Astrocyte (in vitro differentiated cells and primary cell): ENCODE measurements at regions not wholly inside any gene's neighbourhood (a gene's known extent, or its start where the extent isn't known, plus 50 kb on each side); places are given as distances from the start of the nearest gene placed in this dataset.

Experiments
- DNase-seq: peaks from one replicate; pipeline ENCODE4 v3.0.0-alpha.2; 2010; ENCODE audit warnings: low read depth
- FAIRE-seq: peaks from 2 replicates; lab custom pipeline; 2011; peaks lifted over from hg19 to GRCh38; lab: Jason Lieb, UNC
- H2AFZ ChIP-seq: 2 replicates; pipeline ENCODE4 v1.6.0; 2012; ENCODE audit warnings: low read depth, low read length, inconsistent platforms
- H3K27ac ChIP-seq: 2 replicates; pipeline ENCODE4 v1.5.1; 2011; ENCODE audit warnings: low read depth, low read length, inconsistent platforms
- H3K27me3 ChIP-seq: 2 replicates; pipeline ENCODE4 v1.6.0; 2011; ENCODE audit warnings: low read length, inconsistent platforms; ENCODE audit not compliant: insufficient read depth
- H3K36me3 ChIP-seq: 2 replicates; pipeline ENCODE4 v1.5.1; 2011; ENCODE audit warnings: low read length, inconsistent platforms; ENCODE audit not compliant: insufficient read depth
- H3K4me1 ChIP-seq: 2 replicates; pipeline ENCODE4 v1.5.1; 2011; ENCODE audit warnings: low read length, inconsistent platforms; ENCODE audit not compliant: insufficient read depth
- H3K4me2 ChIP-seq: 2 replicates; pipeline ENCODE4 v1.6.0; 2012; ENCODE audit warnings: low read length, inconsistent platforms
- H3K4me3 ChIP-seq: 2 replicates; pipeline ENCODE4 v1.5.1; 2011; ENCODE audit warnings: low read depth, mild to moderate bottlenecking, low read length, inconsistent platforms; ENCODE audit not compliant: insufficient read depth
- H3K79me2 ChIP-seq: 2 replicates; pipeline ENCODE4 v1.6.0; 2012; ENCODE audit warnings: mild to moderate bottlenecking, low read length, inconsistent platforms; ENCODE audit not compliant: insufficient read depth
- H3K9ac ChIP-seq: 2 replicates; pipeline ENCODE4 v1.6.0; 2012; ENCODE audit warnings: mild to moderate bottlenecking, low read length, inconsistent platforms
- H3K9me3 ChIP-seq: 2 replicates; pipeline ENCODE4 v1.5.1; 2012; ENCODE audit warnings: low read depth, mild to moderate bottlenecking, low read length, inconsistent platforms; ENCODE audit not compliant: insufficient read depth
- H4K20me1 ChIP-seq: 2 replicates; pipeline ENCODE4 v1.6.0; 2012; ENCODE audit warnings: low read length, inconsistent platforms; ENCODE audit not compliant: insufficient read depth
- H3K27ac Mint-ChIP-seq: one replicate; pipeline ENCODE4 v1.8.0; 2021; ENCODE audit warnings: mild to moderate bottlenecking, mixed read lengths; ENCODE audit not compliant: unreplicated experiment
- H3K27me3 Mint-ChIP-seq: one replicate; pipeline ENCODE4 v1.8.0; 2021; ENCODE audit warnings: low read depth, mixed read lengths; ENCODE audit not compliant: unreplicated experiment
- H3K36me3 Mint-ChIP-seq: one replicate; pipeline ENCODE4 v1.8.0; 2021; ENCODE audit warnings: low read depth, mixed read lengths; ENCODE audit not compliant: unreplicated experiment
- H3K4me1 Mint-ChIP-seq: one replicate; pipeline ENCODE4 v1.8.0; 2021; ENCODE audit warnings: low read depth, mixed read lengths; ENCODE audit not compliant: unreplicated experiment
- H3K4me3 Mint-ChIP-seq: one replicate; pipeline ENCODE4 v1.8.0; 2021; ENCODE audit warnings: mild to moderate bottlenecking, moderate library complexity, mixed read lengths; ENCODE audit not compliant: unreplicated experiment
- H3K9me3 Mint-ChIP-seq: one replicate; pipeline ENCODE4 v1.8.0; 2021; ENCODE audit warnings: mild to moderate bottlenecking, mixed read lengths; ENCODE audit not compliant: unreplicated experiment
- CTCF ChIP-seq: IDR thresholded peaks from 2 replicates; pipeline ENCODE4 v1.5.1; 2011; ENCODE audit warnings: low read depth, mild to moderate bottlenecking, inconsistent platforms, low read length, moderate library complexity; ENCODE audit not compliant: insufficient read depth
- EZH2 ChIP-seq: IDR thresholded peaks from 2 replicates; pipeline ENCODE4 v1.6.1; 2012; ENCODE audit warnings: mild to moderate bottlenecking, low read length, inconsistent platforms; ENCODE audit not compliant: insufficient read depth

- H3K79me2 ChIP-seq = no peaks in the 10 kb centered on the region
- FAIRE-seq (no peak), DNase-seq (no peak)
- Mint-ChIP-seq H3K4me1 (no peaks in the 10 kb centered on the region), H3K27ac (no peak overlapping the region), H3K36me3 (no peaks in the 10 kb centered on the region), H3K27me3 (no peaks in the 10 kb centered on the region), H3K4me3 (no peak overlapping the region), H3K9me3 (peaks cover 9% of the 10 kb centered on the region)
- no peaks in the 10 kb centered on the region for H4K20me1 ChIP-seq
- H2AFZ ChIP-seq = no peak overlapping the region
- no peaks in the 10 kb centered on the region for H3K9me3 ChIP-seq
- no peak for TF ChIP-seq CTCF
- TF ChIP-seq EZH2 = no peak
- no peak overlapping the region for H3K27ac ChIP-seq
- no peak overlapping the region for H3K9ac ChIP-seq
- no peaks in the 10 kb centered on the region for H3K4me1 ChIP-seq
- H3K4me3 ChIP-seq = no peak overlapping the region
- no peaks in the 10 kb centered on the region for H3K36me3 ChIP-seq
- no peak overlapping the region for H3K4me2 ChIP-seq
- H3K27me3 ChIP-seq = no peaks in the 10 kb centered on the region
Observed at GRCh38 chr4:157634057-157634456, 413.5 kb downstream of the GRIA2 start.

GRCh38 chr4:157616741-157617472, 396.4 kb downstream of the GRIA2 start:
- no peak overlapping the region for H3K4me3 Mint-ChIP-seq
- H3K9me3 ChIP-seq = no peaks in the 10 kb centered on the region
- H3K36me3 Mint-ChIP-seq = no peaks in the 10 kb centered on the region
- H3K36me3 ChIP-seq = no peaks in the 10 kb centered on the region
- no peak overlapping the region for H3K9ac ChIP-seq
- H3K4me3 ChIP-seq = no peak overlapping the region
- no peaks in the 10 kb centered on the region for H3K27me3 ChIP-seq
- no peak overlapping the region for H3K27ac Mint-ChIP-seq
- no peaks in the 10 kb centered on the region for H3K27me3 Mint-ChIP-seq
- no peak for DNase-seq
- no peaks in the 10 kb centered on the region for H3K9me3 Mint-ChIP-seq
- no peaks in the 10 kb centered on the region for H3K4me1 ChIP-seq
- FAIRE-seq = no peak
- no peak overlapping the region for H2AFZ ChIP-seq
- H4K20me1 ChIP-seq = no peaks in the 10 kb centered on the region
- H3K79me2 ChIP-seq = no peaks in the 10 kb centered on the region
- TF ChIP-seq EZH2 (no peak), CTCF (no peak)
- H3K4me2 ChIP-seq = no peak overlapping the region
- H3K4me1 Mint-ChIP-seq = no peaks in the 10 kb centered on the region
- H3K27ac ChIP-seq = no peak overlapping the region

GRCh38 chr4:157607996-157608395, 387.5 kb downstream of the GRIA2 start:
- Histone ChIP-seq H3K9ac (no peak overlapping the region), H4K20me1 (no peaks in the 10 kb centered on the region), H3K36me3 (no peaks in the 10 kb centered on the region), H3K79me2 (no peaks in the 10 kb centered on the region), H3K9me3 (no peaks in the 10 kb centered on the region), H3K4me3 (no peak overlapping the region), H2AFZ (no peak overlapping the region), H3K27me3 (no peaks in the 10 kb centered on the region), H3K4me1 (no peaks in the 10 kb centered on the region), H3K4me2 (no peak overlapping the region), H3K27ac (no peak overlapping the region)
- Mint-ChIP-seq H3K4me3 (no peak overlapping the region), H3K9me3 (no peaks in the 10 kb centered on the region), H3K36me3 (no peaks in the 10 kb centered on the region), H3K27ac (no peak overlapping the region), H3K27me3 (no peaks in the 10 kb centered on the region), H3K4me1 (no peaks in the 10 kb centered on the region)
- DNase-seq (no peak), FAIRE-seq (no peak)
- TF ChIP-seq EZH2 (no peak), CTCF (no peak)
